HEK293T (cell line): ENCODE measurements at regions not wholly inside any gene's neighbourhood (a gene's known extent, or its start where the extent isn't known, plus 50 kb on each side); places are given as distances from the start of the nearest gene placed in this dataset.

Source experiments
- CTCF ChIA-PET: fragments of 350-600 bp; formaldehyde crosslinking; extraction: SDS; loops from one replicate; lab custom pipeline; 2021; ENCODE audit warnings: antibody characterized with exemption, inconsistent platforms; lab: Yijun Ruan, JAX
- POLR2A ChIA-PET: fragments of 350-600 bp; formaldehyde crosslinking; extraction: SDS; loops from one replicate; lab custom pipeline; 2020; ENCODE audit warnings: antibody characterized with exemption, inconsistent platforms; lab: Yijun Ruan, JAX
- DNase-seq: peaks from one replicate; pipeline ENCODE4 v3.0.0; 2012; ENCODE audit warnings: mixed read lengths; ENCODE audit errors: extremely low spot score
- ARNT ChIP-seq: fragments of 450-650 bp; IDR thresholded peaks from 2 replicates; pipeline ENCODE4 v1.6.1; 2017; ENCODE audit warnings: mild to moderate bottlenecking
- BHLHE40 ChIP-seq: fragments of 450-650 bp; IDR thresholded peaks from 2 replicates; pipeline ENCODE4 v1.6.1; 2016; ENCODE audit warnings: mild to moderate bottlenecking, moderate library complexity, borderline replicate concordance
- CTBP1 ChIP-seq: fragments of 450-650 bp; IDR thresholded peaks from 2 replicates; pipeline ENCODE4 v1.6.1; 2016; ENCODE audit warnings: borderline replicate concordance
- ELF4 ChIP-seq: fragments of 450-650 bp; IDR thresholded peaks from 2 replicates; pipeline ENCODE4 v1.6.1; 2017; ENCODE audit warnings: antibody characterized with exemption
- FOXA1 ChIP-seq: fragments of 450-650 bp; IDR thresholded peaks from 2 replicates; pipeline ENCODE4 v1.6.1; 2016; ENCODE audit warnings: mild to moderate bottlenecking
- FOXK2 ChIP-seq: fragments of 450-650 bp; IDR thresholded peaks from 2 replicates; pipeline ENCODE4 v1.6.1; 2016; ENCODE audit warnings: mild to moderate bottlenecking
- FOXM1 ChIP-seq: fragments of 450-650 bp; IDR thresholded peaks from 2 replicates; pipeline ENCODE4 v1.6.1; 2017; ENCODE audit warnings: mild to moderate bottlenecking, borderline replicate concordance
- HDGF ChIP-seq: fragments of 450-650 bp; IDR thresholded peaks from 2 replicates; pipeline ENCODE4 v1.6.1; 2017; ENCODE audit warnings: antibody characterized with exemption, borderline replicate concordance
- L3MBTL2 ChIP-seq: fragments of 450-650 bp; conservative IDR thresholded peaks from 2 replicates; pipeline ENCODE4 v1.6.1; 2016; ENCODE audit warnings: mild to moderate bottlenecking
- LEF1 ChIP-seq: fragments of 450-650 bp; IDR thresholded peaks from 2 replicates; pipeline ENCODE4 v1.6.1; 2017; ENCODE audit warnings: mild to moderate bottlenecking, borderline replicate concordance
- NFRKB ChIP-seq: fragments of 450-650 bp; IDR thresholded peaks from 2 replicates; pipeline ENCODE4 v1.6.1; 2016; ENCODE audit warnings: mild to moderate bottlenecking, moderate library complexity
- SP1 ChIP-seq: fragments of 450-650 bp; IDR thresholded peaks from 2 replicates; pipeline ENCODE4 v1.6.1; 2017
- SUZ12 ChIP-seq: fragments of 450-650 bp; IDR thresholded peaks from 2 replicates; pipeline ENCODE4 v1.6.1; 2016; ENCODE audit warnings: mild to moderate bottlenecking
- TARDBP ChIP-seq: fragments of 450-650 bp; IDR thresholded peaks from 2 replicates; pipeline ENCODE4 v1.6.1; 2016
- ZNF384 ChIP-seq: fragments of 450-650 bp; IDR thresholded peaks from 2 replicates; pipeline ENCODE4 v1.6.1; 2016
- TF ChIP-seq, protein P1 (sequence below): fragments of 450-650 bp; IDR thresholded peaks from 2 replicates; pipeline ENCODE4 v1.6.1; 2016

DNA sequence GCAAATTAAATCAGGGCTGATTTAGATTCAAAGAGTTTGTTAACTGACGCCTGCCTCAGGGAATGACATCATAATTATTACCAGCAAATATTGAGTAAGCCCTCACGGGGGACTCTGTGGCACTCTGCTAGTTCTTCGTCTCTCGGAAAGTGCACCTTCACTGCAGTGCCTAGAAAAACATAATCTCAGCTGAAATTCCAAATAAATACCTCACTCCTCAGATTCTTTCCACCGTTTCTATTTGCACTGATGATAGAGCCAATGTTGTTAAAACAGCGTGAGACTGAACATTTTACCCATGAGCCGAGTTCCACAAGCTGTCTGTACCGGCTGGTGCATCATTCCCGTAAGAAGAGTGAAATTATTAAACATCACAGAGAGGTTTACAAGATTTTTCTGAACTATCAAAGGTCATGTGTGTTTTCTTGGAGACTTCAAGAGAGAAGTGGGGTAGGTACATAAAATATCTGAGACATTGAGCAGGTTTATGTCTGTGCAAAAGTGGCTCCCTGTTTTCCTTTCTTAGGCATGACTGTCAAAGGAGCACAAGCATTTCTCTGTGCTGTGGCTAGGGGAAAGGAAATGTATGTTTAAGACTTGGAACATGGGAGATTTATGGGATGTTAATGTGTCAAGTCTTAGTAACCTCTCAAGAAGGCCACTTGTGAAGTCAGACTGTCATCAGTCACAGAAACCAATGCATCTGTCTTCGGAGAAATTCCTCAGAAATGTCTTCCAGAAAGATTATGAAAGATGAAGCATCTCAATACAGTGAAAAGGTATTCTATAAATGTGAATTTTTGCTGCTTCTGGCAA lies 119.6 kb downstream of the CBLL2 start:
- POLR2A ChIA-PET: no interaction called here
- TF ChIP-seq FOXM1 (no peak), TARDBP (no peak), NFRKB (no peak), HDGF (no peak), BHLHE40 (no peak), ARNT (no peak), ELF4 (no peak), ZNF384 (no peak), CTBP1 (no peak), L3MBTL2 (no peak), FOXA1 (no peak), LEF1 (no peak), FOXK2 (no peak), SP1 (no peak)
- TF ChIP-seq, protein P1, sequence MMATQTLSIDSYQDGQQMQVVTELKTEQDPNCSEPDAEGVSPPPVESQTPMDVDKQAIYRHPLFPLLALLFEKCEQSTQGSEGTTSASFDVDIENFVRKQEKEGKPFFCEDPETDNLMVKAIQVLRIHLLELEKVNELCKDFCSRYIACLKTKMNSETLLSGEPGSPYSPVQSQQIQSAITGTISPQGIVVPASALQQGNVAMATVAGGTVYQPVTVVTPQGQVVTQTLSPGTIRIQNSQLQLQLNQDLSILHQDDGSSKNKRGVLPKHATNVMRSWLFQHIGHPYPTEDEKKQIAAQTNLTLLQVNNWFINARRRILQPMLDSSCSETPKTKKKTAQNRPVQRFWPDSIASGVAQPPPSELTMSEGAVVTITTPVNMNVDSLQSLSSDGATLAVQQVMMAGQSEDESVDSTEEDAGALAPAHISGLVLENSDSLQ: no peak
- CTCF ChIA-PET: no interaction called here
- no peak for DNase-seq

DNA sequence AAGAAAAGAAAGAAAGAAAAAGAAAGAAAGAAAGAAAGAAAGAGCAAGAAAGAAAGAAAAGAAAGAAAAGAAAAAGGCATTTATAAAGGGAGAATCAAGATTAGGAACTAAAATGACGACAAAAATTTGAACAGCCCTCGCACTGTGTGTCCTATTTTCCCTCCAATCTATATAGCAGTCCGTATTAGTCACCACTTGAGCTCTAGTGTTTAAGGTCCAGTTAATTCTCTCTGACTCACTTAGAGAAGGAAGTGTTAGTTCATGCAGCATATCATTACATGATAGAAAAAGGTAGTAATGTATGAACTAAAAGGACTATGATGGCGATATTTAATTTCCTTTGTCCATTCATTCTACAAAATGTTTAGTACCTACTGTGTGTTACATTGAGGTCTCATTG lies 122.7 kb downstream of the CBLL2 start:
- TF ChIP-seq SP1 (no peak), TARDBP (no peak), LEF1 (no peak), ARNT (no peak), FOXA1 (no peak), BHLHE40 (no peak), ELF4 (no peak), L3MBTL2 (no peak), SUZ12 (no peak)
- TF ChIP-seq, protein P1: no peak
- DNase-seq: no peak
- ChIA-PET CTCF (no interaction called here), POLR2A (no interaction called here)

DNA sequence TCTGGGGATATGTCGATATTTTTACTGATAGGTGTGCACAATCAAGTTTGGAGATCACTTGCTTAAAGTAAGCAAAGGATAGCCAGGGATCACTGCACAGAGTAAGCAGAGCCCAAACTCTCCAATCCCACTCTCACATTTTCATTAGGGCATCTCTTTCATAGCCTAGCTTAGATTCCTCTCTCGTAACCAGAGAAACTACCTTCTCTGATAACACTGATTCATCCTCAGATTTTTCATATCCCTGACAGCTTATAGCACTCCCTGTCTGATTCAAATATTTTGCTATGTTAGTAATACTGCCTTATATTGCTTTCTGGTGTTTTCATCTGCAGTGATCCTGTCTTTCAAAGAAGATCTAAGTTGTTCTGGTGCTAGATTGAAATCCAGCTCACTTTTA lies 123.7 kb downstream of the CBLL2 start:
- ChIA-PET CTCF (no interaction called here), POLR2A (no interaction called here)
- DNase-seq: no peak
- no peak for TF ChIP-seq FOXK2
- TF ChIP-seq L3MBTL2: no peak
- TF ChIP-seq, protein P1: no peak
- TF ChIP-seq TARDBP: no peak
- TF ChIP-seq CTBP1: no peak
- TF ChIP-seq NFRKB: no peak

DNA sequence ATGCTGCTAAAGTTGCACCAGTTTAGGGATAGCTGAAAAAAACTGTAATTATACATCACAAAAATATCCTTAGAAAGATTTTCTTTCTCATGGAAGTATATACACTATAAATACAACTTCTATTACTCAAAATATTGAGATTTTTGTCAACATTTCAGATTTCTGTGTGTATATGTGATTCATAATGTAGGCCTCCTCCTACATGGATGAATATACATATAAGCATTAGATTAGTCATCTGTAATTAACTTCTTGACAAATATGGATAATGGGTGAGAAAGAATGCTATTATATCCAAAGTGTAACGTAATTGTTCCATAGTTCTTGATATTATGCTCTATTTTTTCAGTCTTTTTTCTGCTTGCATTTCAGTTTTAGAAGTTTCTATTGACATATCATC lies 124.9 kb downstream of the CBLL2 start:
- TF ChIP-seq SUZ12 (no peak), HDGF (no peak), TARDBP (no peak), ELF4 (no peak), CTBP1 (no peak), NFRKB (no peak), FOXA1 (no peak), ZNF384 (no peak), SP1 (no peak), FOXM1 (no peak), FOXK2 (no peak), LEF1 (no peak), L3MBTL2 (no peak)
- TF ChIP-seq, protein P1: no peak
- CTCF ChIA-PET: no interaction called here
- DNase-seq: no peak
- POLR2A ChIA-PET: no interaction called here

DNA sequence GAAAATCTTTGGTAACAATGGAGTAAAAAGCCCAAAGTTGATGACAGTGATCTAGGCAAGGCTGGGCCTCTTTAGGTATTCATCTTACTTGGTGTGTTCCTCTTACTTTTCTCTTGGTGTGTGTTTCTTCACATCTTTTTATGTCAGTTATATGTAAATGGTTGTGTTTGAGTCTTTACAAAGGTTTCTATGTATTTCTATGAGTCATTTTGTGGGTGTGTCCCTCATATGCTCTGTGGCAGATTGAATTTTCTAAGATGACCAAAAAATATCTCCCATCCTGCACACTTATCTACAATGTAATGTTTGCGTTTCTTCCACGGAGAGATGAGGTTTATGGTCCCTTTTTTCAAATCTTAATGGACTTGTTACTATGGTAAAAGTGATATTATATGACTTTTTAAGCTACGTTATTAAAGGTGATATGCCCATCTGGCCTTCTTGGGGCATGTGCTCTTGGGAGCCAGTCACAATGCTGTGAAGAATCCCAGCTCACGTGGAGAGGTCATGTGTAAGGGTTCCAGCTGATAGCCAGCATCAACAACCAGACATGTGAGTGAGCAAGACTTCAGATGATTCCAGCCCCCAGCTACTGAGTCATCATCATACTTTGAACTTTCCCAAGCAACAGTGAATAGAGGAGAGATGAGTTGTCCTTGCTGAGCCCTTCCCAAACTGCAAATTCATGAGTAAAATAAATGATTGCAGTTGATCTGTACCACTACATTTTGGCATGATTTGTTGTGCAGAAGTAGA lies 126.9 kb downstream of the CBLL2 start:
- TF ChIP-seq ARNT (no peak), BHLHE40 (no peak), FOXK2 (no peak), FOXM1 (no peak), CTBP1 (no peak), L3MBTL2 (no peak), FOXA1 (no peak), TARDBP (no peak), SUZ12 (no peak), HDGF (no peak), LEF1 (no peak), ZNF384 (no peak), SP1 (no peak), ELF4 (no peak), NFRKB (no peak)
- TF ChIP-seq, protein P1: no peak
- CTCF ChIA-PET: no interaction called here
- no peak for DNase-seq
- POLR2A ChIA-PET: no interaction called here
